ENCODE measurements at regions not wholly inside any gene's neighbourhood (a gene's known extent, or its start where the extent isn't known, plus 50 kb on each side); places are given as distances from the start of the nearest gene placed in this dataset.
A peak's percentile ranks its signal among the peaks of the same experiment; 100 is the strongest.
"Not testable (repeated sequence)": the region's sequence is repeated elsewhere in the genome, so short reads cannot be mapped to it uniquely, and the experiment has no call there.

DNA sequence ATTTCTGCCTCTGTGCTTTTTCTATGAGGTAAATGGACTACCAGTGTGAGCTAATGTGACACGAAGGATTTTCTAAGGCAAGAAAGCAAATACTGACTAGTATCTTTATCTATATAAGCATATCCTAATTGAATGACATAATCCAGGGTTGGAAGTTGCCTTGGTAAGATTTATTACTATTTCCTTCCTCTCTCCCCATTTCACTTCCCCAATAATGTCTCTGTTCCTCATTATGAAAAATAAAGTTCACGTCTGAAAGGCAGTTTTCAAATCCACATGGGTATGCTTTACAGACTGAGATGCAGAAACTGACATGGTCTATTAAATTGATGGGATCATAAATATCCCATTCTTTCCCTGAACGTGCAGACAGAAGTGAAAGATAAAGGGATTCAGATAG is 86.0 kb downstream of the DTWD1 start:
- no peak for DNase-seq (ENCODE audit: low spot score)

DNA sequence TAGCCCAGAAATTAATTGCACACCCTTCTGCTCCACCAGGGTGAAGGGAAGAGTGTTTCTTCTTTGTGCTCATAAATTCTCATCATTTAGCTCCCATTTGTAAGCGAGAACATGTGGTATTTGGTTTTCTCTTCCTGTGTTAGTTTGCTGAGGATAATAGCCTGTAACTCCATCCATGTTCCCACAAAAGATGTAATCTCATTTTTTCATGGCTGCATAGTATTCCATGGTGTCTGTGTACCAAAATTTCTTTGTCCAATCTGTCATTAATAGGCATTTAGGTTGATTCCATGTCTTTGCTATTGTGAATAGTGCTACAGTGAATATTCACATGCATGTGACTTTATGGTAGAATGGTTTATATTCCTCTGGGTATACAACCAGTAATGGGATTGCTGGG is 86.8 kb downstream of the DTWD1 start:
- DNase-seq (ENCODE audit: low spot score) = no peak

DNA sequence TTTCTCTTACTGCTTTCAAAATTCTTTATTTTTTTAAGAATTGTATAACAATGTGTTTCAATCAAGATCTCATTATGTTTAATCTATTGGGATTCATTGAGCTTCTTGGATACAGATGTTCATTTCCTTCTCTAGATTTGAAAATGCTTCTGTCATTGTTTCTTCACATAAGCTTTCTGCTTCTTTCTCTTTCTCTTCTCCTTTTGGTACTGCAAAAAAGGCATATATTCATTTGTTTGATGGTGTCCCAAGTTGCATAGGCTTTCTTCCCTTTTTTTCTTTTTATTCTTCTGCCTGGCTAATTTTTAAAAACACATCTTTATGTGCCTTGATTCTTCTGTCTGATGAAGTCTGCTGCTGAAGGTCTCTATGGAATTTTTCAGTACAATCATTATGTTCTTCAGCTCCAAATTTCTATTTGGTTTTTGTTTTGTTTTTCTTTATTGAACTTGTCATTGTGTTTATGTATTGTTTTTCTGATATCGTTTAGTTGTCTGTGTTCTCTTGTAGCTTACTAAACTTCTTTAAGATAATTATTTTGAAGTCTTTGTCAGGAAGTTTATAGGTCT is 88.9 kb downstream of the DTWD1 start:
- DNase-seq (ENCODE audit: low spot score) = no peak

GRCh38 chr15:49712162-49712561 is 91.3 kb downstream of the DTWD1 start:
- DNase-seq (ENCODE audit: low spot score) = no peak

- DNase-seq (ENCODE audit: low spot score) = no peak
Measured at GRCh38 chr15:49712846-49713450, 92.1 kb downstream of the DTWD1 start.

- no peak for DNase-seq (ENCODE audit: low spot score)
Measured at GRCh38 chr15:49715211-49715610, 94.4 kb downstream of the DTWD1 start.

DNA sequence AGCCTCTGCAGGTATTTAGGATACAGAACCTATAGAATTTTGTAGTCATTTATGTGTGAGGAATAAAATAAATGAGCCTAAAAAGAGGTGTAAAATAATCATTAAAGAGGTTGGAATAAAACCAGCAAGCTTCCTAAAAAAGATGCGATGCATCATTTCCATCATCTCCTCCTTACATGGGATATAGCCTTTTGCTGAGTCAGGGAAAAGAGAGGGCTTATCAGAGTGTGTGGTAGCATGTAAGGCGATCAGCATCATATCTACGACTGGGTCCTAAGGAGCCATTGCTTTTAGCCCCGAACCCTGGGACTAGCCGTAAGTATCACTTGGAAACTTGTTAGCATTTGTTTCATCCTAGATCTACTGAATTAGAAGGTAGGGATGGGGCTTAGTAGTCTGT is 94.9 kb downstream of the DTWD1 start:
- DNase-seq (ENCODE audit: low spot score) = no peak

- no peak for DNase-seq (ENCODE audit: low spot score)
Measured at GRCh38 chr15:49718234-49718633, 97.4 kb downstream of the DTWD1 start.

- DNase-seq (ENCODE audit: low spot score) = peak; percentile 11
Measured at GRCh38 chr15:49718846-49719245, 98.0 kb downstream of the DTWD1 start.

DNA sequence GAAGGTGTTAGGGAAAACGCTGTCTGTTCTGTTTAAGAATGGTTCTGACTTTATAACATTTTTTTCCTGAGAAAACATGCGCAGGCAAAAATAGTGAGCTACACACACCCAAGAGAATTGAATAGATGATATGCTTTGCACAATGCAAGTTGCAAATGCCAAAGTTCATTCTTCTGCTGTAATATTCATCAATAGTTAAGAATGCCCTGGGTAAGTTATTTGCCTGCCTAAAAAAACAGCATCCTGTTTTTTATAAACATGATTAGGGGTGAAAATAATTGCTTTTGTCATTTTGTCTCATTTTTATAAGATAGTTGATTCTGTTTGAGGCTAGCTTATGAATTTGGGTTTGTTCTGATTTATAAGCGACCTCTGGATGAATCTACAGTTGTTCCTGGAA is 99.4 kb downstream of the DTWD1 start:
- no peak for DNase-seq (ENCODE audit: low spot score)

GRCh38 chr15:49721091-49721490 is 100.2 kb downstream of the DTWD1 start:
- DNase-seq (ENCODE audit: low spot score) = no peak

- no peak for DNase-seq (ENCODE audit: low spot score)
Measured at GRCh38 chr15:49721621-49722020, 100.8 kb downstream of the DTWD1 start.

- DNase-seq (ENCODE audit: low spot score) = no peak
Measured at GRCh38 chr15:49723981-49724380, 103.1 kb downstream of the DTWD1 start.

DNA sequence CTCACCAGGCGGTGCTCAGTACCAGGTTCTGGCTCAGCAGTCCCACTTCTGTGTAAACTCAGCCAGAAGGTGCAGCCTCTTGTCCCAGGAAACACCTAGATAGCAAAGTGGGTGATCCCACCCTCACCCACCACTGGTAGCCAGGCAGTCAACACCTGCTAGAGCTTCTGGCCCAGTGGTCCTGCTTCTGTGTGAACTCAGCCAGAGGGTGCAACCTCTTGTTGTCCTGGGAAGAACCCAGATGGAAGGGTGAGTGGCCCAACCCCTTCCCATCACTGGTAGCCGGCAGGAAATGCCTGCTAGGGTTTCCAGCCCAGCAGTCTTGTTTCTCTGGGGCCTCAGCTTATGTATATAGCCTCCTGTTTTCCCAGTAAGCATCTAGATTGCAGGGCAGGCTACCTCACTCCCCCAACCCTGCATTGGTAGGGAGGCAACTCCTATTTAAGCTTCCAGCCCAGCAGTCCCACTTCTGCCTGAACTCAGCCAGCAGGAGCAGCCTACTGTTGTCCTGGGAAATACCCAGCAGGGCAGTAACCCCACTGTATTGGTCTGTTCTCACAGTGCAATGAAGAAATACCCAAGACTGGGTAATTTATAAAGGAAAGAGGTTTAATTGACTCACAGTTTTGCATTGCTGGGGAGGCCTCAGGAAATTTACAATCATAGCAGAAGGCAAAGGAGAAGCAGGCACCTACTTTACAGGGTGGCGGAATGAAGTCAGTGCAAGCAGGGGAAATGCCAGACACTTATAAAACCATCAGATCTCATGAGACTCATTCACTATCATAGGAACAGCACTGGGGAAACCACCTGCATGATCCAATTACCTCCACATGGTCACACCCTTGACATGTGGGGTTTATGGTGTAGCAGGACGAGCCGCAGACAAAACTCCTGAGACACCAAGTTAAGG is 110.6 kb downstream of the DTWD1 start:
- DNase-seq (ENCODE audit: low spot score) = no peak

- DNase-seq (ENCODE audit: low spot score) = not testable (repeated sequence)
Measured at GRCh38 chr15:49732109-49732508, 111.3 kb downstream of the DTWD1 start.

DNA sequence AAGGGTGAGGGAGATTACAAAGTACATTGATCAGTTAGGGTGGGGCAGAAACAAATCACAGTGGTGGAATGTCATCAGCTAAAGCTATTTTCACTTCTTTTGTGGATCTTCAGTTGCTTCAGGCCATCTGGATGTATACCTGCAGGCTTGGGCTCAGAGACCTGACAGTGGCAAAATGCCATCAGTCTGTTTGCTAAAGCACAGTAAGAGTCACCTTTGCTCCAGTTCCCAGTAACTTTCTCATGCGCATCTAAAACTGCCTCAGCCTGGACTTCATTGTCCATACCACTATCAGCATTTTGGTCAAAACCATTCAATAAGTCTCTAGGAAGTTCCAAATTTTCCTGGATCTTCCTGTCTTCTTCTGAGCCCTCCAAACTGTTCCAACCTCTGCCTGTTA is 113.2 kb downstream of the DTWD1 start:
- not testable (repeated sequence) for DNase-seq (ENCODE audit: low spot score)

- no peak for DNase-seq (ENCODE audit: low spot score)
Measured at GRCh38 chr15:49734831-49735508, 114.1 kb downstream of the DTWD1 start.

DNA sequence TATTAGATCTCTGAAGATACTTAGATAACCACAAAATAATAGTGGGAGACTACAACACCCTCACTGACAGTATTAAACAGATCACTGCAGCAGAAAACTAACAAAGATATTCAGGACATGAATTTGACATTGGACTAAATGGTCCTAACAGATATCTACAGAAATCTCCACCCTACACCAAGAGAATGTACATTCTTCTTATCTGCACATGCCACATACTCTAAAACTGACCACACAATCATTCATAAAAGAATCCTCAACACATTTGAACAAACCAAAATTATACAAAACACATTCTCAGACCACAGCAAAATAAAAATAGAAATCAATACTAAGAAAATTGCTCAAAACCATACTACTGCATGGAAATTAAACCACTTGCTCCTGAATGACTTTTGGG is 116.3 kb downstream of the DTWD1 start:
- DNase-seq (ENCODE audit: low spot score) = no peak

DNA sequence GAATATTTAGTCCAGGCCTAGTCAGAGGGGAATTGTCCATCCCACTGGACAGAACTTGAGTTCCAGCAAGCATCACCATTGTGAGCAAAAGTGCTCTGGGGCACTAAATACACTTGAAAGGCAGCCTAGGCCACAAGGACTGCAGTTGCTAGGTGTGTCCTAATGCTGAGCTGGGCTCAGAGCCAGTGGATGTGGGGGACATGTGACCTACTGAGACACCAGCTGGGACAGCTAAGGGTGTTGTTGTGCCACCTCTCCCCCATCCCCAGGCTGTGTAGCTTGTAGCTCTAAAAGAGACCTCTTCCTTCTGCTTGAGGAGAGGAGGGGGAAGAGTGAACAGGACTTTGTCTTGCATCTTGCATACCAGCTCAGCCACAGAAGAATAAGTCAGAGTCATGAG is 120.9 kb downstream of the DTWD1 start:
- DNase-seq (ENCODE audit: low spot score) = no peak

DNA sequence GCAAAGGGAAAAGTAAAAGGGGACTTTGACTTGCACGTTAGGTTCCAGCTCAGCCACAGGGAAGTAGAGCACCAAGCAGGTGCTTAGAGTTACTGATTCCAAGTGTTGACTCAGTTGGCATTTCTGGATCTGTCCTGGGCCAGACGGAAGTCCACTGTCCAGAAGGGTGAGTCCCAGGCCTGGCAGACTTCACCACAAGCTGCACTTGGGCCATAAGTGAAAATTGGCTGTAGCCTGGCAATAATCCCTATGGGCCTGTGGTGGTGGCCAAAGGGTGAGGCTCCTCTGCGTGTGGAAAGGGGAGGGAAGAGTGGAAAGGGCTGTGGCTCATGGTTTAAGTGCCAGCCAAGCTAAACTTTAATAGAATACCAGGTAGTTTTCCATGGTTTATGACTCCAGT is 121.5 kb downstream of the DTWD1 start:
- DNase-seq (ENCODE audit: low spot score) = no peak

DNA sequence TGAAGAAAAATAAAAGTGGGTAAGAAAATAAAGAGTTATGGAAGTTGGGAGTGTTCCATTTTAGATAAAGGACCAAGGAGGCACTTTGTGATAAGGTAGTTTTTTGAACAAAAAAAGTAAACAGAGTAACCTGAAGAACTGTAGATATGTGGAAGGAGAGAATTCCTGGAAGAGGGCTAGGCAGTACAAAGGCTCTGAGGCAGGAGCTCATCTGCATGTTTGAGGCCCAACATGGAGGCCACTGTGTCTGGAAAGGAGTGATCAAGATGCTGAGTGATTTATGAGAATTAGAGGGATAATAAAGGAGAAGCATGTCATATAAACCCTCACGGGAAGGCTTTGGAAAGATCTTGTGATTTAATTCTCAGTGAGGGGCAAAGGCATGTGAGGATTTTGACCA is 126.5 kb downstream of the DTWD1 start:
- no peak for DNase-seq (ENCODE audit: low spot score)

- DNase-seq (ENCODE audit: low spot score) = no peak
Measured at GRCh38 chr15:49748791-49749190, 127.9 kb downstream of the DTWD1 start.

GRCh38 chr15:49750553-49750952 is 129.7 kb downstream of the DTWD1 start:
- DNase-seq (ENCODE audit: low spot score) = no peak
